Endothelial cell of umbilical vein (primary cell): ENCODE measurements at regions not wholly inside any gene's neighbourhood (a gene's known extent, or its start where the extent isn't known, plus 50 kb on each side); places are given as distances from the start of the nearest gene placed in this dataset.

Experiments
- EZH2 ChIP-seq: IDR thresholded peaks from 2 replicates; pipeline ENCODE4 v1.6.1; 2012; ENCODE audit warnings: borderline replicate concordance, low read depth, mild to moderate bottlenecking, moderate library complexity, low read length, inconsistent platforms; ENCODE audit not compliant: severe bottlenecking
- JUN ChIP-seq: IDR thresholded peaks from 2 replicates; pipeline ENCODE4 v1.6.1; 2011; ENCODE audit warnings: borderline replicate concordance, low read depth; ENCODE audit not compliant: insufficient read length, insufficient read depth
- POLR2A ChIP-seq: IDR thresholded peaks from 2 replicates; pipeline ENCODE4 v1.6.1; 2012; ENCODE audit warnings: low read depth, mild to moderate bottlenecking, control low read depth, low read length
- POLR2AphosphoS5 ChIP-seq: IDR thresholded peaks from 2 replicates; pipeline ENCODE4 v1.6.1; 2012; ENCODE audit warnings: low read depth, mild to moderate bottlenecking, control low read depth, low read length, moderate library complexity; ENCODE audit not compliant: insufficient read depth
- TF ChIP-seq, protein P1 (sequence below), 2 donors: IDR thresholded peaks; 1 replicate in 1 of 2; 2 replicates in 1 of 2; pipeline ENCODE4 v1.5.1; 2011; ENCODE audit warnings: low read length in 2 of 2, mild to moderate bottlenecking in 2 of 2, moderate library complexity in 2 of 2, control low read depth in 1 of 2, inconsistent platforms in 1 of 2, low read depth in 1 of 2; ENCODE audit not compliant: insufficient read depth in 1 of 2; ENCODE audit errors: extremely low read depth in 1 of 2

DNA sequence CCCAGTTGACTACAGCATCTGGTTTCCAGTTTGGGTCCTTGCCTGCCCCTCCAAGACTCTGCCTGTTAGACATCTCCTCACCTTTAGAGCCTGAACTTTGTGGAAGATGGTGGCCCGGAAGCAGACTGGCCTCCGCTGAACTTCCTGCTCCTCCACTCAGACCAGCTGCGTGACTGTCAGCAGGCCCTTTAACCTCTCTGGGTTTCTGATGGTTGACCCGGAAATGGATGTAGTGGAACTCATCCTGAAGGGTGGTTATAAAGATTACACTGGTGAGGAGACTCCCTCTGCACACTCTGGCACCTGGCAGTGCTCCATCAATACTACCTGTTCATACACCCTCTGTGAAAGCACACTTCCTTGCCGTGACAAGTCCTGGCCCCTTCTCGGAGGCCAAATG is 151.9 kb upstream of the TLE3 start:
- TF ChIP-seq POLR2A: no peak
- TF ChIP-seq, protein P1, sequence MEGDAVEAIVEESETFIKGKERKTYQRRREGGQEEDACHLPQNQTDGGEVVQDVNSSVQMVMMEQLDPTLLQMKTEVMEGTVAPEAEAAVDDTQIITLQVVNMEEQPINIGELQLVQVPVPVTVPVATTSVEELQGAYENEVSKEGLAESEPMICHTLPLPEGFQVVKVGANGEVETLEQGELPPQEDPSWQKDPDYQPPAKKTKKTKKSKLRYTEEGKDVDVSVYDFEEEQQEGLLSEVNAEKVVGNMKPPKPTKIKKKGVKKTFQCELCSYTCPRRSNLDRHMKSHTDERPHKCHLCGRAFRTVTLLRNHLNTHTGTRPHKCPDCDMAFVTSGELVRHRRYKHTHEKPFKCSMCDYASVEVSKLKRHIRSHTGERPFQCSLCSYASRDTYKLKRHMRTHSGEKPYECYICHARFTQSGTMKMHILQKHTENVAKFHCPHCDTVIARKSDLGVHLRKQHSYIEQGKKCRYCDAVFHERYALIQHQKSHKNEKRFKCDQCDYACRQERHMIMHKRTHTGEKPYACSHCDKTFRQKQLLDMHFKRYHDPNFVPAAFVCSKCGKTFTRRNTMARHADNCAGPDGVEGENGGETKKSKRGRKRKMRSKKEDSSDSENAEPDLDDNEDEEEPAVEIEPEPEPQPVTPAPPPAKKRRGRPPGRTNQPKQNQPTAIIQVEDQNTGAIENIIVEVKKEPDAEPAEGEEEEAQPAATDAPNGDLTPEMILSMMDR (IDR thresholded peaks at IDR 0.05; ENCODE audit: extremely low read depth in 1 of 2, insufficient read depth in 1 of 2, low read depth in 1 of 2, low read length in 2 of 2): no peak
- no peak for TF ChIP-seq POLR2AphosphoS5
- TF ChIP-seq EZH2: no peak
- TF ChIP-seq JUN: no peak
